ENCODE measurements at regions not wholly inside any gene's neighbourhood (a gene's known extent, or its start where the extent isn't known, plus 50 kb on each side); places are given as distances from the start of the nearest gene placed in this dataset.
"Not testable (repeated sequence)": the region's sequence is repeated elsewhere in the genome, so short reads cannot be mapped to it uniquely, and the experiment has no call there.

DNA sequence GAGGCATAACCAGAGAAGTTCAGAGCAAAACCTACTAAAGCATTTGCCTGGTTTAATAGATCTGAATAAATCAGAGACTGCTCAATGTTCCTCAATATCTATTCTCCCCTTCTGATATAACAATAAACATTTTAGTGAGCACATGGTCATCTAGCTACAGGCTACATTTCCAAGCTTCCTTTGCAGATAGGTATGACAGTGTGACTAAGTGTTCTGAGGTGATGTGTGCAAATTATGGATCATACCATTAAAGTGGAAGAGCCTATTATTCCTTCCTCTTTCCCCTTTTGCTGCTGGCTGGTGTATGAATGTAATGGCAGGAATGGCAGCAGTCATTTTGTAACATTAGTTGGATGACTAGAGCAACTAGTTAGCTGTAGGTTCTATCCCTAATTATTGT, 285.8 kb upstream of the RASA1 start:
- DNase-seq = no peak

DNA sequence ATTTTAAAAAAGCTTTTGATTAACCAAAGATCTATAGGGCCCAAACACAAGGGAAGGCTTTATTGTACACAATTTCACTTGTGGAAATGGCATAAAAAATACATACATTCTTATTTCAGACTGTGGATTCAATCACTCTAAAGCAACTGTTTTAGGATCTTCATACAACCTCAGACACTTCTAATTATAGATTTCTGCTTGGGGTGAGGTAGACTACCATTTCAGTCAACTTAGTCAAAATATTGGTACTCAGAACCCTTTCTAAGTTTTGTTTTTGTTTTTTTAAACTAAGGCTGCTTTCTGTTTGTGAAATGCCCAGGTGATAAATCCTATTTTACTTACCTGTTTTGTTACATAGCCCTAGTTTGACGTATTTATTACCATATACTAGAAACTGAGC, 284.5 kb upstream of the RASA1 start:
- DNase-seq = no peak

DNA sequence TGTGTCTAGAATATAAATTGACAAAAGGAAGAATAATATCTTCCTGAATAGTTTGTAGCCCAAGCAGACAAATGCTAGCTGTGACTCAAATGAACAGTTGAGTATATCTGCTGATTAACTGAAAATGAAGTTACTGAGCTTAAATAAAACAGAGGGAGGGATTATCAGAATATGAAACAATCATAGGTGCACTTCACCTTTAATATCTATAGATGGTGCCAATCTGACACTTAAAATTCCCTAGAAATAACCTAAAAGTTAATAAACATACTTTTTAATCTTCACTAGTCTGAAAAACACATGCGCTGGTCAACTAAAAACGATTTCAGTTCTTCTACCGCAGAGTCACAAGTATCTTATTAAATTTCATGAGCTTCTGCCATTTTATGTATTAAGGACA, 280.8 kb upstream of the RASA1 start:
- no peak for DNase-seq

DNA sequence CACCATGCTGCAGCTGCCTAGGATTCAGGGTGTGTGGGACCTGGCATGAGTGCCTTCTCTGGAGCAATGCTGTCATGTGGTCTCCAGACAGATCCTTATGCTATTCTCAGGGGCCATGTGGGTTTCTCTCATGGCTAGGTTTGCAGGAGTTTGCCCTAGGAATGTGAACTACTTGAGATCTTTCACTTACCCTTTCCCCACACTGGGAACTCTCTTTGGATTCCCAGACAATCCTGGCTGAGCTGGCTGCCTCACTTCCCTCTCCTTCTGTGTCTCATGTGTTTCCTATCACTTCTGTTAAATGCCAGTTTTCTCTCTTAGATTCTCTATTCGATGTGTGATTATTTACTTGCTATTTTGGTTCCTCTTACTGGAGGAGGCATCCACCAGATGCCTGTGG, 270.2 kb upstream of the RASA1 start:
- DNase-seq = no peak

DNA sequence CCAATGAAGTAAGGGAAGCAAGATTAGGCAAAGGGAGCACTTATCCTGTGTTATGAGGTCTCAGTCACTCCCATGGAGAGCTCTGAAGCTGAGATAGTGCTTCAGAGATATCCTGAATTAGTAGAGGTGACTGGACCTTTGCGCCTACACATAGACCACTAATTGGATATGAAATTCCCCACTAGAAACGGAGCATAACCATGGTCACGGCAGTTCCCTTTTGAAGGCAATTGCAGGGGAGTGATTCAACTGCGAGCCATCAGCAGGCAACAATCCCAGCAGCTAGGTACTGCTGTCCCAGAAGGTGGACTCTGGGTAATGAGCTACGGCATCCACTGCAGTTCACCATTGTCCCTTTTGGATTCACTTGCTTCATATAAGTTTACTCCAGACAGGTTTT, 267.7 kb upstream of the RASA1 start:
- no peak for DNase-seq

DNA sequence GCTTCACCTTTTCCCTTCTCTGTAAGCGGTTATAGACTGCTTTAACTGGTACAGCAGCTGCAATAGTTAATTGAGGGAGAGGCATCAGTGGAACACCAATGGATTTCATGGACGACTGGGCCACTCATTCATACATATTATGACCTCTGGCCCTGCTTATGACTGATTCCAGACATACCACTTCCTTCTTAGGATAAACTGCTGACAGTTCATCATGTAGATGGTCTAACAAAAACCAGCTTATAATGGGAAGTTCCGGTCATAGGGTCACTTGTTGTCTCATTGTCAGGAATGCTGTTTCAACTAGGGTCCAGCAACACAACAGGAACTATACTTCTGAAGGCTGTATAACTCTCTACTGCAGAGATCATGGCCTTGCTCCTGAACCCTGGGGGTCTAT, 265.2 kb upstream of the RASA1 start:
- DNase-seq = no peak

DNA sequence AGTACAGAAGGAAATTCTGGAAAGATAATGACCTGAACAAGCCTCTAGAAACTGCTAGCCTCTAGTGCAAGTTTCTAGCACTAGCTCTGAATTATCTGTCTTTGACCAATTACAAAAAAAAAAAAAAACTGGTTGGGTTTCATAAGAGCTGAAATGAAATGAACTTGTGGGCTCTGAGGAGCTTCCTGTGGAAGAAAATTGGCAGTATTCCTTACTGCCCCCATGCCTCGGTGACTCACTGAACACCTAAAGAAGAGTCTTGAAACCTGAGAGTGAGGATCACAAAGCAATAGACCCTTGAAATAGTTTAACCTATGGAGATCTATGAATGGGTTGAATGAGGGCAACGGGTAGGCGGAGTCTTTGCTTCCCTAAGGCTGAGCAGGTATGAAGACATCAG, 263.6 kb upstream of the RASA1 start:
- no peak for DNase-seq

DNA sequence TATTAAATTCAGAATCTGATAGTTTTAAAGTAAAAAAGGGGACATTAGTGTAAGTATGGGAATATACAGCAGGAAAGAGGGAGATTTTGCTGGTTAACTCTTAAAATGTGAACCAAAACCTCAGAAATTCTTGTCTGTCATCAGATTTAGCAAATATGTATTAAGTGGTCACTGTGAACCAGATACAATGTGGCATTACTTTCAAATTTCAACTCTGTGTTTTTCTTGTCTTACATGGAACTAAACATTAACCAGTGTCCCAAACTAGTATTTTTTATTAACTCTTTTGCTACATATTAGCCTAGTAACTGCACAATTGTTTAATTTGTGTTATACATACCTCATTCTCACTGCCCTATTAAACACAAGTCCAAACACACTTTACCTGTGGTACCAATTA, 259.9 kb upstream of the RASA1 start:
- DNase-seq = no peak

DNA sequence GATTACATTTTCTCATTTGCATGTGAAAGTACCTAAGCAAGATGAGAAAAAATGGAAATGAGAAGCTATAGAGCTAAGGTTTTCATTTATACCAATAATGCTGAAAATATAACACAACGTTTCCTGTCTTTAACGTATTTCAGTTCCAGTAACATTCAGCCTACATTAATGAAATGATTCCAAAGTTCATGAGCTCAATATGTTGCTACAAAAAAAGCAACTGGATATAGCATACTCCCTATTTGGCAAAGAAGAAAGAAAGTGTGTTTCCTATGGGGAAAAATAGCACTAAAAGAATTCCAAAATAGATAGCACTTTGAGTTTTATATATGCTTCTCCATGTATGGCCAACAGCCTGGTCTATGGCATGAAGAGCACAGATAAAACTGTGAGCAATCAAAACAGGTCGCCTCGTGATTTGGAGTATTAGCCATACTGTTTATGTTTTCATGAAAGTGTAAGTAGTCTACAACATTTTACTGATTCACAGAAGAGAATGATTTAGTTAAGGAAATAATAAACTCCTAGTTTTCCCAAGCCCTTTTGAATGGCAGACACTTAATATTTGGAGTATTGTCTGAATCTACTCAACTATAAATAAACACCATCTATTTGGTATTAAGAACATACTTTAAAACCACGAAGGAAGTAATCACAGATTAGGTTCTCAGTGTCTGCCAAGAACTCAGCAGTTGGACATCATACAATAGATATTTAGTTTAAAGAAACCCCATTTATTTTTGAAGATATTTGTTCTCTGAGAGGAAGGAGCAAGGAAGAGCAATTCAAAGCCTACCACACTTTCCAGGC, 258.7 kb upstream of the RASA1 start:
- DNase-seq = no peak

DNA sequence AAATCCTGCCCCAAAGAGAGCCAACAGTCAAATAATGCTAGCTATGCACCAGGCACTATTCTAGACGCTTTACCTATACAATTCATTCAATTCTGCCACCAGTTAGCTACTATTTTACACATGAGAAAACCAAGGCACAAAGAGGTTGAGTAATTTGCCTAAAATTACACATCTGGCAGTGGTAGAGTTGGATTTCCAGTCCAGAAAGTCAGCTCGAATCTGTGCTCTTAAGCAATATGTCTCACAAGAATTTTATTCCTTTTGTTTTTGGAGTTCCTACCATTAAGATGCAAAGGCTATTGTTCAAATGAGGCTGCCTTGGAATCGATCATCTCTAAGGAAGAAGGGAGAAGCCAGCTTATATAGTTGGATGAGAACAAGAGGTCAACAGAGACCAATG, 256.9 kb upstream of the RASA1 start:
- DNase-seq = no peak

DNA sequence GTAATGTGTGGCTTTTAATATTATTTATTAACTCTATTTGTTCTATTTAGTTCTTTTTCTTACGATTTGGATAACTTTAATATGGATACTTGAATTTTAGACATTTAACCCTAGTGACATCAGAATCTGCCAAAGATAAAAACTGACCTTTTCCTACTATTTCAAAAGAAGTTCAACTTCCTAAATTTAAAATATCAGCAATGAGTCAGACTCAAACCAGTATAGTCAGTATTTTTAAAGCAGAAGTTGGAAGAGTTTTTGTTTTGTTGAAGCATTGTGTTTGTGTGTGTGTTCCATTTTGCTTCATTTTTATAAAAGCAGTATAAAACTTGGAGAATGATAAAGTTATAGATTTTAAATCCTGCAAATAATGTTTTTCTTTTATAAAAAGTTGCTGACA, 251.8 kb upstream of the RASA1 start:
- DNase-seq = peak in 1 of 2 donors; percentile 41

DNA sequence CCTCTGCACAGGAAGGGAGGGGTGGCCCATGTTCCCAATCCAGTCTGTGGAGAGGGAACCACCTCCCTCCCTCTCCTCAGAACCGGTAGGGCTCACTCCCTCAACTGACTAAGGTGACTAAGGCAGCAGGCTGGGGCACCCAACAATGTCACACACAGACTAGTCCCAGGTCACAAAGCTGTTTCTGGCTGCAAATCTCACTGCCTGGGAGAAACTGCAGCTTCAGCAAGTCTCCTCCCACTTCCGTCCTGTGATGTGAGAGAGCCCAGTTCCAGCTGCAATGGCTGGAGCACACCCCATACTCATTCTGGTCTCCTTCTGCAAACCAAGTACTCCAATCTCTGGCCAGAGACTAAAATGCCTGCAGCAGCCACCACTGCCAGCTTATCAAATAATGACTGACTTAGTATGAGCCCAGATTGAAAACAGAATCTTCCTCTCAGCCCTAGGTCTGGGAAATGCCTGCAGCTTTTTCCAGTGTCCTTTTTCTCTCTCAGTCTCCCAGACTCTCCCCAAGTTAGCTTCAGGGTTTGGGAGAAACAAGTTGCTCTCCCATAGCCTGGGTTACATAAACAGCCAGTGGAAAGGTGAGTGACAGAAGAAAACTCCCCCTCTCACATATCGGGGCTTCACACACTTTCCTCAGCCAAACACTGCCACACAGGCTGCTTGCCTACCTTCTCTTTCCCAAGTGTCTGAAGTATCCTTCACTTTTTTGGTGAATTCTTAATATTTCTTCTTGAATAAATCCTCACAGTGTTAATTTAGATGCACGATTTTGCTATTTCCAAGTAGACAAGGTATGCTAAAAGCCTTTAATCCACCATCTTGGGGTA, 247.4 kb upstream of the RASA1 start:
- peak in 1 of 2 donors; percentile 12 for DNase-seq

DNA sequence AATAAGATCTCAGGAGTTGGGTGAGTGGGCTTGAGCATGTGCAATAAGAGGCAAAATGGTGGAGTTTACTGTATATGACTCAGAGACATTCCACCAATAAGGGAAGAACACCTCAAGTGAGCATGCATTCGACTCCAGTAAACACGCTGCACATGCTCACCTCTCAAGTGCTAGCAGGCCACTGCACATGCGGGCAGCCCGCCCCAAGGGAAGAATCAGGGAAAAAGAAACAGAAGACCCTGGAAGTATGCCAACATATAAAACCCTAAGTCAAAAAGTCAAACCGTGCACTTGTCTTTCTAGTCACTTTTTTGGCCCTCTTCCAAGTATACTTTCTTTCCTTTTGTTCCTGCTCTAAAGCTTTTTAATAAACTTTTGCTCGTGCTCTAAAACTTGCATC, 245.3 kb upstream of the RASA1 start:
- peak in 1 of 2 donors; percentile 4 for DNase-seq

DNA sequence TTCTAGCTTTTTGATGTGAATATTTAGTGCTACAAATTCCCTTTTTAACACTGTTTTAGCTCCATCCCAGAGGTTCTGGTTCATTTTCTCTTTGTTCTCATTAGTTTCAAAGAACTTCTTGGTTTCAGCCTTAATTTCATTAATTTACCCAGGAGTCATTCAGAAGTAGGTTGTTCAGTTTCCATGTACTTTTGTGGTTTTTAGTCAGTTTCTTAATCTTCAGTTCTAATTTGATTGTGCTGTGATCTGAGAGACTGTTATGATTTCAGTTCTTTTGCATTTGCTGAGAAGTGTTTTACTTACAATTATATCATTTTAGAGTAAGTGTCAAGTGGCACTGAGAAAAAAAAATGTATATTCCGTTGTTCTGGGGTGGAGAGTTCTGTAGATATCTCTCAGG, 240.1 kb upstream of the RASA1 start:
- DNase-seq = no peak

DNA sequence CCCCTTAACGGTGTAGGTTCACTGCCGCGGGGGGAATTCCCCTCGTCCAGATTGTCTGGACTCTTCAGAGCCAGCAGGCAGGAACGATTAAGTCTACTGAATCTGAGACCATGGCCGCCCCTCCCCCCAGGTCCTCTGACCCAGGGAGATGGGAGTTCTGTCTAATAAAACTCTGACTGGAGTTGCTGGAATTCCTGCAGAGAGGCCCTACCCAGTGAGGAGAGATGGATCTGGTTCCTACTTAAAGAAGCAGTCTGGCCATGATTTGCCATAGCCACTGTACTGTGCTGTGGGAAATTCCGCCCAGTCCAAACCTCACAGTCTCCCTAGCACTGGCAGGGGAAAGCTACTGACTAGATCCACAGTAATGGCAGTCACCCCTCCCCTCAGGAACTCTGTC, 237.7 kb upstream of the RASA1 start:
- DNase-seq = no peak

DNA sequence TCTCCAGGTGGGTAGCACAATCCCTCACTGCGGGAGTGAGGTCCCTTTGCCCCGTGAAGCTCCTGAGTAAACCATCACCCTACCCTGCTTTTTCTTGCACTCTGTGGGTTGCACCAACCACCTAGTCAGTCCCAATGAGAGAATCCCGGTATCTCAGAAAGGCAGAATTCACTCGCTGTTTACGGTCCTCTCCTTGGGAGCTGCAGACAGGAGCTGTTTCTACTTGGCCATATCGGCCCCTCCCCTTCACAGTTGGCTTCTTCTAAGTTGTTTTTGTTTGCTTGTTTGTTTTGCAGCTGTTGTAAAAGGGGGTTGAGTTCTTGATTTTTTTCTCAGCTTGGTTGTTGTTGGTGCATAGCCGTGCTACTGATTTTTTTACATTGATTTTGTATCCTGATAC, 237.0 kb upstream of the RASA1 start:
- no peak for DNase-seq

DNA sequence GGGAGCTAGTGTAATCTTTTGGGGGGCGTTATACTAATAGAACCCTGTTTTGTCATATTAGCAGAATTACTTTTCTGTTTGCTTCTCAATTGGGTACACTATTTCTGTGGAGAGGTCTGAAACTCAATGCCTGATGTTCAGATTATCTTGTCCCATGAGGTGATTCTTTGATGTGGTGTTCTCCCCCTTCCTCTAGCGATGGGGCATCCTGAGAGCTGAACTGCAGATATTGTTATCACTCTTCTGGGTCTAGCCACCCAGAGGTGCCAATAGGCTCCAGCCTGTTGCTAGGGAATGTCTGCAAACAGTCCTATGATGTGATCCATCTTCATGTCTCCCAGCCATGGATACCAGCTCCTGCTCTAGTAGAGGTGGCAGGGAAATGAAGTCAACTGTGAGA, 233.1 kb upstream of the RASA1 start:
- DNase-seq = no peak

DNA sequence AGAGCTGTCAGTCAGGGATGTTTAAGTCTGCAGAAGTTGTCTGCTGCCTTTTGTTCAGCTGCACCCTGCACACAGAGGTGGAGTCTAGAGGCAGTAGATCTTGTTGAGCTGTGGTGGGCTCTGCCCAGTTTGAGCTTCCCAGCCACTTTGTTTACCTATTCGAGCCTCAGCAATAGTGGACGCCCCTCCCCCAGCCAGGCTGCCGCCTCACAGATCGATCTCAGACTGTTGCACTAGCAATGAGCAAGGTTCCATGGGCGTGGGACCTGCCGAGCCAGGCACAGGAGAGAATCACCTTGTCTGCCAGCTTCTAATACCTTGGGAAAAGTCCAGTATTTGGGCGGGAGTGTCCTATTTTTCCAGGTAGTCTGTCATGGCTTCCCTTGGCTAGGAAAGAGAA, 225.1 kb upstream of the RASA1 start:
- DNase-seq = no peak

DNA sequence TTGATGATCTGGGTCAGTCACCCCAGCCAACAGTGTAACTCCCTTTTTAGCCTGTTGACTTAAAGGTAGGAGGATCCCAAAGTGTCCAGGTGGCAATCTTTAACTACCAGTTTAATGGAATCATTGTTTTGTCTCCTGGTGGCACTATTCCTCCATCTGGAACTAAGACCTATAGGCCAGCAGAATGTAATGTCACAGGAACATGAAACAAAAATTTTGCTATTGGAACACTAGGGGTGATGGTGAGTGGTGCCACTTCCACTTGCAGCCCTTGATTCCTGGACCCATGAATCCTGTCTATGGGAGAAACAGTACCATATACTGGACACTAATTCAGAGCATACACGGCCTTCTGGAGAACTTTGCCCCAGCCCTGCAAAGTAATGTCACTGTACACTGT, 219.5 kb upstream of the RASA1 start:
- no peak for DNase-seq

DNA sequence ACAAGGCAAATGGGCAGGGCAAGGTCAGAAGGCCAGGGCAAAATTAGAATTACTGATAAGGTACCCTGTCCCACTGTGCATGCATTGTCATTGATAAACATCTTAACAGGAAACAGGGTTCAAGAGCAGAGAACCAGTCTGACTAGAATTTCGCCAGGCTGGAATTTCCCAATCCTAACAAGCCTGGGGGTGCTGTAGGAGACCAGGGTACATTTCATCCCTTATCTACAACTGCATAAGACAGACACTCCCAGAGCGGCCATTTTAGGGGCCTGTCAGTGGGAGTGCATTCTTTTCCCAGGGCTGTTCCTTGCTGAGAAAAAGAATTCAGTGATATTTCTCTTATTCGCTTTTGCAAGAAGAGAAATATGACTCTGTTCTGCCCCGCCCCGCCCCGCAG, 218.7 kb upstream of the RASA1 start:
- not testable (repeated sequence) for DNase-seq

DNA sequence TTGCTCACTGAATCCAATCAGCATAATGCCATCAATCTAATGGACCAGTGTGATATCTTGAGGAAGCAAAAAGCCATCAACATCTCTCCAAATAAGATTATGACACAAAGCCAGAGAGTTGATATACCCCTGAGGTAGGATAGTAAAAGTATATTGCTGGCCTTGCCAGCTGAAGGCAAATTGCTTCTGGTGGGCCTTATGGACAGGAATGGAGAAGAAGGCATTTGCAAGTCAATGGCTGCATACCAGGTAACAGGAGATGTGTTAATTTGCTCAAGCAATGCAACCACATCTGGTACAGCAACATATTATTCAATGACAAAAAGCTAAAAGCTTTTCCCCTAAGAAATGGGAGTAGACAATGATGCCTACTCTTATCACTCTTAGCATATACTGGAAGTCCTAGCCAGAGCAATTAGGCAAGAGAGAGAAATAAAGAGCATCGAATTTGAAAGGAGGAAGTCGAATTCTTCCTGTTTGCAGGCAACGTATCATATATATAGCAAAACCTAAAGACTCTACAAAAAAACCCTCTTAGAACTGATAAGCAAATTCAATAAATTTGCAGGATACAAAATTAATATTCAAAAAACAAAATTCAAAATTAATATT, 216.1 kb upstream of the RASA1 start:
- DNase-seq = peak in 1 of 2 donors; percentile 3

DNA sequence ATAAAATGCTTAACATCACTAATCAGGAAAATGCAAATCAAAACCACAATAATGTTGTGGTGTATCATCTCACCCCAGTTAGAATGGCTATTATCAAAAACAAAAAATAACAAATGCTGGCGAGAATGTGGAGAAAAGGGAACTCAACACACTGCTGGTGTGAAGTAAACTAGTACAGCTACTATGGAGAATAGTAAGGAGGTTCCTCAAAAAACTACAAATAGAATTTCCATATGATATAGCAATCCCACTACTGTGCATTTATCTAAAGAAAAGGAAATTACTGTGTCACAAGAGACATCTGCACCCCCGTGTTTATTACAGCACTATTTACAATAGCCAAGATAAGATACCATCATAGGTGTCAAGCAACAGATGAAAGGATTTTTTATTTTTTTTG, 214.5 kb upstream of the RASA1 start:
- no peak for DNase-seq

DNA sequence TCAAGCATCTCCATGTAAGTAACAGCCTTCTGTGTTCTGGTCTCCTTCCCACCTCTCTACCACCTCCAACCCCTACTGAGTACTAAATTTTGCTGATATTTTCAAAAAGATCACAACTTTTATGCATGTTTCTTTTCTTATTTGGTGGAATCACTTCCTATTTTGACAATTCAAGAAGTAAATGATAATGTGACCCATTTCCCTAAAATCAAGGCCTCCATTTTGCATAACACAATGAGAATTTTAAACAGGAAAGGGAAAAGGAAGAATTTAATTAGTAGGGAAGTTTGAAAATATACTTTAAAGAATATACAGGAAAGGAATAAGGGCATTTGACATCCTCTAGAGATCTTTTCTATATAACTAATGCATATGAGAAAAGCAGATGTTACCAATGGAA, 212.9 kb upstream of the RASA1 start:
- DNase-seq = no peak

DNA sequence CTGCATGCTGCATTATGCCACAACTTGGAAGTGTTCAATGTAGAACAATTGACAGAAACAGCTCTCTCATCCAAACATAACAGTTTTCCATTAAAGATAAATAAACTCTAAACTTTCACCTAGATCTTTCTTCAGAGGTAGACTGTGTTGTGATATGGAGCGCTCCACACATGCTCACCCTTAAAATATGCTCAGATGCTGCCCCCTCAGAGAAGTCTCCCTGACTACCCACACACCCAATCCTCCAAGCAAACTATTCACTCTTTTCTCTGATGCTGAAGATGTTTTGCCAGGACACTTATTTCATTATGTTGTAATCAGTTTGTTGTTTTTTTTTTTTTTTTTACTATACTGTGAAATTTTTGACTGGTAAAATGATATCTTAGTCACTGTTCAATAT, 206.6 kb upstream of the RASA1 start:
- no peak for DNase-seq

Data from bone marrow (tissue), 2 donors.